ENCODE measurements at regions not wholly inside any gene's neighbourhood (a gene's known extent, or its start where the extent isn't known, plus 50 kb on each side); places are given as distances from the start of the nearest gene placed in this dataset.

DNA sequence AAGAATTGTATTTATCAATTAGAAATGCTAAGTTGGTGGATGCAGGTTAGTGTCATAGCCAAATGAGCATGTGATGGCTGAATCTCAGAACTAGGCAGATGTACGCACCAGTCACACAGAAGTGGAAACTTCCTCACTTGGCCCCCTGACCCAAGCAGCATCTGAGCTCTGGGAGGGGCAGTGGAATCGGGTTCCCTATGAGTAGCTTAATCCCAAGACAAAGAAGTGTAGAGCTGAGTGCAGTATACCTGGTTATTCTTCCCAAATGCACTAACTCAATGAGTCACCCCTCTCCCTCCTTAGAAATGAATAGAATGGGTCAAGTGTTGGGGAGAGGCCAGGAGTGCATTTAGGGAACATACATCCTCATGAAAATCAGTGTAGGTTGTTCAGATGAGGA, 224.6 kb downstream of the FAT3 start:
- no peak for TF ChIP-seq POLR2A (IDR thresholded peaks at IDR 0.05)
- TF ChIP-seq, protein P1, sequence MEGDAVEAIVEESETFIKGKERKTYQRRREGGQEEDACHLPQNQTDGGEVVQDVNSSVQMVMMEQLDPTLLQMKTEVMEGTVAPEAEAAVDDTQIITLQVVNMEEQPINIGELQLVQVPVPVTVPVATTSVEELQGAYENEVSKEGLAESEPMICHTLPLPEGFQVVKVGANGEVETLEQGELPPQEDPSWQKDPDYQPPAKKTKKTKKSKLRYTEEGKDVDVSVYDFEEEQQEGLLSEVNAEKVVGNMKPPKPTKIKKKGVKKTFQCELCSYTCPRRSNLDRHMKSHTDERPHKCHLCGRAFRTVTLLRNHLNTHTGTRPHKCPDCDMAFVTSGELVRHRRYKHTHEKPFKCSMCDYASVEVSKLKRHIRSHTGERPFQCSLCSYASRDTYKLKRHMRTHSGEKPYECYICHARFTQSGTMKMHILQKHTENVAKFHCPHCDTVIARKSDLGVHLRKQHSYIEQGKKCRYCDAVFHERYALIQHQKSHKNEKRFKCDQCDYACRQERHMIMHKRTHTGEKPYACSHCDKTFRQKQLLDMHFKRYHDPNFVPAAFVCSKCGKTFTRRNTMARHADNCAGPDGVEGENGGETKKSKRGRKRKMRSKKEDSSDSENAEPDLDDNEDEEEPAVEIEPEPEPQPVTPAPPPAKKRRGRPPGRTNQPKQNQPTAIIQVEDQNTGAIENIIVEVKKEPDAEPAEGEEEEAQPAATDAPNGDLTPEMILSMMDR (IDR thresholded peaks at IDR 0.05), result no peak
